H9 (cell line): ENCODE measurements at regions not wholly inside any gene's neighbourhood (a gene's known extent, or its start where the extent isn't known, plus 50 kb on each side); places are given as distances from the start of the nearest gene placed in this dataset.

ENCODE experiments used
- DNase-seq: peaks from one replicate; pipeline ENCODE4 v3.0.0-alpha.2; 2017
- H2AFZ ChIP-seq: one replicate; pipeline ENCODE4 v1.6.1; 2013; ENCODE audit warnings: mild to moderate bottlenecking, low read length, control low read depth, moderate library complexity
- H2AK5ac ChIP-seq: 2 replicates; pipeline ENCODE4 v1.6.1; 2013; ENCODE audit warnings: low read length, control low read depth, mixed read lengths; ENCODE audit not compliant: insufficient read length
- H2BK120ac ChIP-seq: one replicate; pipeline ENCODE4 v1.6.1; 2013; ENCODE audit warnings: low read depth, mild to moderate bottlenecking, low read length, control low read depth, inconsistent platforms; ENCODE audit not compliant: poor library complexity, severe bottlenecking
- H2BK12ac ChIP-seq: 2 replicates; pipeline ENCODE4 v1.6.1; 2013; ENCODE audit warnings: low read length, control low read depth, mixed read lengths, low read depth; ENCODE audit not compliant: insufficient read length
- H2BK15ac ChIP-seq: 2 replicates; pipeline ENCODE4 v1.6.1; 2013; ENCODE audit warnings: low read depth, low read length, control low read depth
- H2BK20ac ChIP-seq: one replicate; pipeline ENCODE4 v1.6.1; 2013; ENCODE audit warnings: low read depth, mild to moderate bottlenecking, low read length, control low read depth, inconsistent platforms; ENCODE audit not compliant: poor library complexity, severe bottlenecking
- H2BK5ac ChIP-seq: 2 replicates; pipeline ENCODE4 v1.6.1; 2013; ENCODE audit warnings: low read length, control low read depth, mixed read lengths; ENCODE audit not compliant: insufficient read length
- H3K14ac ChIP-seq: 2 replicates; pipeline ENCODE4 v1.6.1; 2013; ENCODE audit warnings: low read length, control low read depth; ENCODE audit not compliant: insufficient read depth
- H3K18ac ChIP-seq: 2 replicates; pipeline ENCODE4 v1.6.1; 2013; ENCODE audit warnings: low read depth, mild to moderate bottlenecking, mixed read lengths, low read length, control low read depth; ENCODE audit not compliant: insufficient read length
- H3K23ac ChIP-seq: 2 replicates; pipeline ENCODE4 v1.6.1; 2013; ENCODE audit warnings: low read length, control low read depth, mixed read lengths, low read depth; ENCODE audit not compliant: insufficient read length
- H3K23me2 ChIP-seq: 2 replicates; pipeline ENCODE4 v1.6.1; 2013; ENCODE audit warnings: low read depth, mild to moderate bottlenecking, mixed read lengths, low read length, control low read depth; ENCODE audit not compliant: insufficient read length, poor library complexity, severe bottlenecking
- H3K27ac ChIP-seq: 2 replicates; pipeline ENCODE4 v1.5.1; 2013; ENCODE audit warnings: low read length, control low read depth, mixed read lengths, low read depth; ENCODE audit not compliant: insufficient read length
- H3K27me3 ChIP-seq: 2 replicates; pipeline ENCODE4 v1.6.1; 2013; ENCODE audit warnings: low read length, control low read depth, inconsistent platforms; ENCODE audit not compliant: insufficient read depth
- H3K4ac ChIP-seq: 2 replicates; pipeline ENCODE4 v1.6.1; 2013; ENCODE audit warnings: low read depth, mild to moderate bottlenecking, control low read depth, inconsistent platforms, low read length, moderate library complexity
- H3K4me1 ChIP-seq: 2 replicates; pipeline ENCODE4 v1.6.1; 2013; ENCODE audit warnings: low read length, control low read depth, inconsistent platforms; ENCODE audit not compliant: insufficient read depth
- H3K4me2 ChIP-seq: 2 replicates; pipeline ENCODE4 v1.6.1; 2013; ENCODE audit warnings: low read length, control low read depth, mixed read lengths; ENCODE audit not compliant: insufficient read length, insufficient read depth
- H3K56ac ChIP-seq: 2 replicates; pipeline ENCODE4 v1.6.1; 2013; ENCODE audit warnings: low read depth, mild to moderate bottlenecking, mixed read lengths, low read length, control low read depth; ENCODE audit not compliant: insufficient read length
- H3K79me1 ChIP-seq: 2 replicates; pipeline ENCODE4 v1.6.1; 2013; ENCODE audit warnings: low read depth, mild to moderate bottlenecking, moderate library complexity, low read length, control low read depth, inconsistent platforms; ENCODE audit not compliant: insufficient read depth, poor library complexity, severe bottlenecking
- H3K79me2 ChIP-seq: 2 replicates; pipeline ENCODE4 v1.6.1; 2013; ENCODE audit warnings: low read length, control low read depth, inconsistent platforms; ENCODE audit not compliant: insufficient read depth
- H3K9ac ChIP-seq: 2 replicates; pipeline ENCODE4 v1.6.1; 2013; ENCODE audit warnings: low read length, control low read depth, mixed read lengths; ENCODE audit not compliant: insufficient read length; ENCODE audit errors: extremely low read depth
- H3K9me3 ChIP-seq: one replicate; pipeline ENCODE4 v1.6.1; 2013; ENCODE audit warnings: low read depth, low read length, inconsistent platforms; ENCODE audit not compliant: control insufficient read depth
- H3T11ph ChIP-seq: one replicate; pipeline ENCODE4 v1.6.1; 2013; ENCODE audit warnings: mild to moderate bottlenecking, low read length, control low read depth, inconsistent platforms
- H4K20me1 ChIP-seq: one replicate; pipeline ENCODE4 v1.6.1; 2013; ENCODE audit not compliant: control insufficient read depth, insufficient read length, insufficient read depth
- H4K5ac ChIP-seq: 2 replicates; pipeline ENCODE4 v1.6.1; 2013; ENCODE audit warnings: low read depth, mild to moderate bottlenecking, mixed read lengths, low read length, control low read depth; ENCODE audit not compliant: insufficient read length
- H4K8ac ChIP-seq: replicated peaks from 2 replicates; pipeline ENCODE4 v1.6.1; 2013; ENCODE audit warnings: low read length, control low read depth, mixed read lengths, low read depth; ENCODE audit not compliant: insufficient read length
- H4K91ac ChIP-seq: 2 replicates; pipeline ENCODE4 v1.6.1; 2013; ENCODE audit warnings: low read depth, mild to moderate bottlenecking, moderate library complexity, mixed read lengths, low read length, control low read depth; ENCODE audit not compliant: insufficient read length
- H3K27ac Mint-ChIP-seq, 3 experiments: 2 replicates in 2 of 3; 3 replicates in 1 of 3; pipeline ENCODE4 v1.8.0; 2020 to 2021; ENCODE audit warnings: mixed read lengths in 3 of 3, mild to moderate bottlenecking in 1 of 3, moderate library complexity in 1 of 3
- H3K27me3 Mint-ChIP-seq: 2 replicates; pipeline ENCODE4 v1.8.0; 2021; ENCODE audit warnings: low read depth, mild to moderate bottlenecking, moderate library complexity, mixed read lengths
- H3K36me3 Mint-ChIP-seq, 3 experiments: 2 replicates in 2 of 3; 3 replicates in 1 of 3; pipeline ENCODE4 v1.8.0; 2020 to 2021; ENCODE audit warnings: low read depth in 3 of 3, mixed read lengths in 3 of 3; ENCODE audit not compliant: insufficient read depth in 1 of 3
- H3K4me1 Mint-ChIP-seq, 2 experiments: 2 replicates each; pipeline ENCODE4 v1.8.0; 2020; ENCODE audit warnings: mixed read lengths in 2 of 2
- H3K4me3 Mint-ChIP-seq, 2 experiments: 2 replicates in 1 of 2; 3 replicates in 1 of 2; pipeline ENCODE4 v1.8.0; 2020 to 2021; ENCODE audit warnings: mild to moderate bottlenecking in 2 of 2, mixed read lengths in 2 of 2, moderate library complexity in 1 of 2
- H3K9me3 Mint-ChIP-seq, 2 experiments: 2 replicates in 1 of 2; 3 replicates in 1 of 2; pipeline ENCODE4 v1.8.0; 2020; ENCODE audit warnings: mild to moderate bottlenecking in 2 of 2, mixed read lengths in 2 of 2, moderate library complexity in 1 of 2
- CTCF ChIP-seq: fragments of 200-600 bp; sonication (generic); conservative IDR thresholded peaks from 3 replicates; pipeline ENCODE4 v1.8.0; 2021; ENCODE audit warnings: antibody characterized with exemption, mild to moderate bottlenecking
- WGBS: extraction: QIAGEN DNeasy Blood & Tissue Kit; methylation state at CpG from one replicate; pipeline ENCODE4 v1.1.7; 2013; ENCODE audit warnings: missing lambda C conversion rate, low lambda C conversion rate, mixed read lengths; ENCODE audit not compliant: insufficient read length; ENCODE audit errors: extremely low coverage; 5-methylcytosine and 5-hydroxymethylcytosine counted together

- Histone ChIP-seq H3K18ac (no peak overlapping the region), H2BK120ac (no peak overlapping the region), H3K4me1 (no peaks in the 10 kb centered on the region), H3K56ac (no peak overlapping the region), H2BK12ac (no peak overlapping the region), H4K5ac (no peak overlapping the region), H4K20me1 (no peaks in the 10 kb centered on the region), H2BK20ac (no peak overlapping the region), H3K9ac (no peak overlapping the region), H3K27ac (no peak overlapping the region), H4K8ac (no peak overlapping the region), H3K23me2 (no peaks in the 10 kb centered on the region), H3K79me2 (no peaks in the 10 kb centered on the region), H3T11ph (no peak overlapping the region), H3K79me1 (no peaks in the 10 kb centered on the region), H3K27me3 (no peaks in the 10 kb centered on the region), H3K23ac (no peak overlapping the region), H3K9me3 (peaks cover 15% of the 10 kb centered on the region), H3K4me2 (no peak overlapping the region), H2BK15ac (no peak overlapping the region), H4K91ac (no peak overlapping the region), H2AK5ac (no peak overlapping the region), H2BK5ac (no peak overlapping the region), H3K14ac (no peak overlapping the region), H3K4ac (no peak overlapping the region), H2AFZ (no peak overlapping the region)
- no peak for TF ChIP-seq CTCF
- Mint-ChIP-seq H3K36me3 (peaks cover 0 to 2% (median 0%) of the 10 kb centered on the region in 3 experiments; a peak in 1 of 7 replicates), H3K4me1 (no peaks in the 10 kb centered on the region), H3K27me3 (no peaks in the 10 kb centered on the region), H3K4me3 (no peak overlapping the region), H3K27ac (no peak overlapping the region), H3K9me3 (peaks cover 2 to 23% of the 10 kb centered on the region in 2 experiments; a peak in 4 of 5 replicates)
- DNase-seq, result no peak
- WGBS, result no CpG with 5 or more reads among the region's 3 CpGs
Observed at GRCh38 chr9:1210954-1211353, 160.8 kb downstream of the DMRT2 start.
